Ishikawa (cell line): ENCODE measurements at regions not wholly inside any gene's neighbourhood (a gene's known extent, or its start where the extent isn't known, plus 50 kb on each side); places are given as distances from the start of the nearest gene placed in this dataset.

Experiments used
- CEBPB ChIP-seq: IDR thresholded peaks from 2 replicates; pipeline ENCODE4 v1.6.1; 2012
- CREB1 ChIP-seq: IDR thresholded peaks from 2 replicates; pipeline ENCODE4 v1.6.1; 2012; ENCODE audit warnings: low read depth
- EGR1 ChIP-seq: IDR thresholded peaks from 2 replicates; pipeline ENCODE4 v1.6.1; 2012
- EP300 ChIP-seq: IDR thresholded peaks from 2 replicates; pipeline ENCODE4 v1.6.1; 2012; ENCODE audit warnings: borderline replicate concordance
- FOXM1 ChIP-seq: IDR thresholded peaks from 2 replicates; pipeline ENCODE4 v1.6.1; 2012; ENCODE audit warnings: low read depth, borderline replicate concordance
- MAX ChIP-seq: IDR thresholded peaks from 2 replicates; pipeline ENCODE4 v1.6.1; 2012
- NFIC ChIP-seq: IDR thresholded peaks from 2 replicates; pipeline ENCODE4 v1.6.1; 2012
- RAD21 ChIP-seq: IDR thresholded peaks from 2 replicates; pipeline ENCODE4 v1.6.1; 2012; ENCODE audit warnings: low read depth
- REST ChIP-seq: IDR thresholded peaks from 2 replicates; pipeline ENCODE4 v1.6.1; 2012; ENCODE audit warnings: low read depth, mild to moderate bottlenecking
- TAF1 ChIP-seq: IDR thresholded peaks from 2 replicates; pipeline ENCODE4 v1.6.1; 2012; ENCODE audit warnings: low read depth, mild to moderate bottlenecking
- TCF12 ChIP-seq: IDR thresholded peaks from 2 replicates; pipeline ENCODE4 v1.6.1; 2012; ENCODE audit warnings: low read depth
- TEAD4 ChIP-seq: IDR thresholded peaks from 2 replicates; pipeline ENCODE4 v1.6.1; 2012
- USF1 ChIP-seq: IDR thresholded peaks from 2 replicates; pipeline ENCODE4 v1.6.1; 2012
- YY1 ChIP-seq: IDR thresholded peaks from 2 replicates; pipeline ENCODE4 v1.6.1; 2012; ENCODE audit warnings: low read depth
- ZBTB7A ChIP-seq: IDR thresholded peaks from 2 replicates; pipeline ENCODE4 v1.6.1; 2012; ENCODE audit warnings: low read depth

- TF ChIP-seq TCF12, result no peak
- no peak for TF ChIP-seq CREB1
- TF ChIP-seq RAD21, result no peak
- TF ChIP-seq NFIC, result no peak
- no peak for TF ChIP-seq MAX
- TF ChIP-seq TAF1, result no peak
- no peak for TF ChIP-seq EGR1
- TF ChIP-seq REST, result no peak
- TF ChIP-seq USF1, result no peak
- TF ChIP-seq CEBPB, result no peak
- no peak for TF ChIP-seq ZBTB7A
- TF ChIP-seq YY1, result no peak
- TF ChIP-seq EP300, result no peak
- no peak for TF ChIP-seq FOXM1
- no peak for TF ChIP-seq TEAD4
These were observed 244.2 kb upstream of the RIOK2 start for GRCh38 chr5:97427235-97427634.

- TF ChIP-seq REST (no peak), USF1 (no peak), YY1 (no peak), CEBPB (no peak), FOXM1 (no peak), CREB1 (no peak), ZBTB7A (no peak), TCF12 (no peak), TEAD4 (no peak), RAD21 (no peak), EGR1 (no peak), NFIC (no peak)
These were observed 251.0 kb upstream of the RIOK2 start for GRCh38 chr5:97434021-97434420.

GRCh38 chr5:97436405-97436804 lies 253.4 kb upstream of the RIOK2 start:
- TF ChIP-seq CEBPB, result no peak
- TF ChIP-seq ZBTB7A, result no peak
- TF ChIP-seq TCF12, result no peak
- no peak for TF ChIP-seq EP300
- TF ChIP-seq EGR1, result no peak
- no peak for TF ChIP-seq FOXM1
- no peak for TF ChIP-seq TEAD4
- TF ChIP-seq YY1, result no peak
- TF ChIP-seq REST, result no peak
- TF ChIP-seq TAF1, result no peak
- no peak for TF ChIP-seq MAX
- no peak for TF ChIP-seq CREB1
- TF ChIP-seq NFIC, result no peak
- TF ChIP-seq RAD21, result no peak
- no peak for TF ChIP-seq USF1

- TF ChIP-seq TCF12 (no peak), TAF1 (no peak), ZBTB7A (no peak), CEBPB (no peak), EGR1 (no peak), NFIC (no peak), CREB1 (no peak)
These were observed 260.7 kb upstream of the RIOK2 start for GRCh38 chr5:97443740-97444139.
